Neural cell (in vitro differentiated cells): ENCODE measurements at regions not wholly inside any gene's neighbourhood (a gene's known extent, or its start where the extent isn't known, plus 50 kb on each side); places are given as distances from the start of the nearest gene placed in this dataset.

Experiments
- H2AFZ ChIP-seq: fragments of 200-600, 300-800 bp; sonication (generic), shearing (Covaris generic); 2 replicates; pipeline ENCODE4 v1.6.0; 2014; ENCODE audit warnings: low read depth, mild to moderate bottlenecking, antibody characterized with exemption, low read length, moderate library complexity
- H3F3A ChIP-seq: fragments of 200-600 bp; shearing (Covaris generic); 2 replicates; pipeline ENCODE4 v1.6.1; 2016; ENCODE audit warnings: mild to moderate bottlenecking, moderate library complexity, mixed read lengths, antibody characterized with exemption, low read length; ENCODE audit not compliant: insufficient read depth, poor library complexity, severe bottlenecking
- H3K27ac ChIP-seq: fragments of 200-600, 300-800 bp; sonication (generic), shearing (Covaris generic); 2 replicates; pipeline ENCODE4 v1.5.1; 2014; ENCODE audit warnings: mild to moderate bottlenecking, low read length, moderate library complexity
- H3K27me3 ChIP-seq: fragments of 300-800, 200-600 bp; sonication (generic), shearing (Covaris generic); 2 replicates; pipeline ENCODE4 v1.6.0; 2014; ENCODE audit warnings: mild to moderate bottlenecking, low read depth, low read length, moderate library complexity; ENCODE audit not compliant: insufficient read depth
- H3K36me3 ChIP-seq: fragments of 300-800, 200-600 bp; sonication (generic), shearing (Covaris generic); 2 replicates; pipeline ENCODE4 v1.5.1; 2014; ENCODE audit warnings: mild to moderate bottlenecking, antibody characterized with exemption, low read length, moderate library complexity; ENCODE audit not compliant: insufficient read depth
- H3K4me2 ChIP-seq: fragments of 300-800, 200-600 bp; sonication (generic), shearing (Covaris generic); 2 replicates; pipeline ENCODE4 v1.6.0; 2014; ENCODE audit warnings: mild to moderate bottlenecking, low read length
- H3K4me3 ChIP-seq: fragments of 300-800, 200-600 bp; sonication (generic), shearing (Covaris generic); 2 replicates; pipeline ENCODE4 v1.5.1; 2014; ENCODE audit warnings: mild to moderate bottlenecking, low read length, moderate library complexity
- H3K79me2 ChIP-seq: fragments of 200-600 bp; shearing (Covaris generic); replicated peaks from 2 replicates; pipeline ENCODE4 v1.6.0; 2014; ENCODE audit warnings: mild to moderate bottlenecking, low read length, moderate library complexity; ENCODE audit not compliant: insufficient read depth
- H3K9ac ChIP-seq: fragments of 300-800, 200-600 bp; sonication (generic), shearing (Covaris generic); 2 replicates; pipeline ENCODE4 v1.6.1; 2016; ENCODE audit warnings: mild to moderate bottlenecking, low read length, mixed read lengths
- H3K9me2 ChIP-seq: fragments of 200-600 bp; shearing (Covaris generic); 2 replicates; pipeline ENCODE4 v1.6.1; 2016; ENCODE audit warnings: mild to moderate bottlenecking, low read length, mixed read lengths; ENCODE audit not compliant: insufficient read depth
- H3K9me3 ChIP-seq: fragments of 200-600, 300-800 bp; sonication (generic), shearing (Covaris generic); 2 replicates; pipeline ENCODE4 v1.6.1; 2016; ENCODE audit warnings: mild to moderate bottlenecking, mixed run types, low read length, moderate library complexity, mixed read lengths
- H4K20me1 ChIP-seq: fragments of 200-600 bp; shearing (Covaris generic); 2 replicates; pipeline ENCODE4 v1.6.1; 2016; ENCODE audit warnings: mild to moderate bottlenecking, mixed run types; ENCODE audit not compliant: insufficient read depth
- EP300 ChIP-seq: fragments of 450-650 bp; conservative IDR thresholded peaks from 2 replicates; pipeline ENCODE4 v1.6.1; 2014; ENCODE audit warnings: antibody characterized with exemption, mild to moderate bottlenecking, moderate library complexity; ENCODE audit not compliant: poor library complexity, severe bottlenecking
- EZH2 ChIP-seq: fragments of 200-600, 300-800 bp; shearing (Covaris generic), sonication (generic); IDR thresholded peaks from 2 replicates; pipeline ENCODE4 v1.6.1; 2014; ENCODE audit warnings: antibody characterized with exemption, low read length, borderline replicate concordance, mild to moderate bottlenecking; ENCODE audit not compliant: insufficient read depth, poor library complexity, severe bottlenecking
- MXI1 ChIP-seq: fragments of 450-650 bp; conservative IDR thresholded peaks from 2 replicates; pipeline ENCODE4 v1.6.1; 2014; ENCODE audit warnings: antibody characterized with exemption, mild to moderate bottlenecking; ENCODE audit not compliant: poor library complexity, severe bottlenecking
- POLR2AphosphoS5 ChIP-seq: IDR thresholded peaks from 2 replicates; pipeline ENCODE4 v1.6.1; 2012
- RAD21 ChIP-seq: fragments of 450-650 bp; conservative IDR thresholded peaks from 2 replicates; pipeline ENCODE4 v1.6.1; 2014; ENCODE audit warnings: antibody characterized with exemption, mild to moderate bottlenecking, moderate library complexity
- SMC3 ChIP-seq: fragments of 450-650 bp; conservative IDR thresholded peaks from 2 replicates; pipeline ENCODE4 v1.6.1; 2014; ENCODE audit warnings: antibody characterized with exemption, mild to moderate bottlenecking, moderate library complexity; ENCODE audit not compliant: poor library complexity
- TAF1 ChIP-seq: IDR thresholded peaks from 2 replicates; pipeline ENCODE4 v1.6.1; 2012; ENCODE audit warnings: low read depth
- TF ChIP-seq, protein P1 (sequence below): fragments of 450-650 bp; IDR thresholded peaks from 2 replicates; pipeline ENCODE4 v1.5.1; 2014; ENCODE audit warnings: antibody characterized with exemption, mild to moderate bottlenecking, moderate library complexity; ENCODE audit not compliant: poor library complexity, severe bottlenecking
- TF ChIP-seq, protein P2 (sequence below): IDR thresholded peaks from 2 replicates; pipeline ENCODE4 v1.6.1; 2012; ENCODE audit warnings: borderline replicate concordance

DNA sequence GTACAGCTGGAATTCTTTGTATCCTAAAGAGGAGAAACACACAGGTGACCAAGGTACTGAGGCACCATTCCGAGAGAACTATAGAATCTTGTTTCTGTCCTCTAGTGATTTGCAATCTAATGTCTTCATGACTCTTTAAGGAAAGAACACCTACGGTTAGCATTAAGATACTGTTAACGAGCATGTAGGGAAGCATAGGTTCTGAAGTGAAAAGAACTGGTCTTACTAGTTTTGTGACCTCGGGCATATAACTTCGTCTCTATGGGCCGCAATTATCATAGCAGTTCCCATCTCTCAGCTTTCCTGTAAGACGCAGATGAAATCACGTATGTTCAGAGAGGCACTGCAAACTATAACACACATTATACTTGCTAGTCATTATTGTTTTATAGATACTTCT, 193.0 kb upstream of the NBEA start:
- Histone ChIP-seq H2AFZ (no peak overlapping the region), H3K9ac (no peak overlapping the region), H3K36me3 (no peaks in the 10 kb centered on the region), H3K9me3 (no peaks in the 10 kb centered on the region), H3K4me3 (no peak overlapping the region), H3F3A (no peaks in the 10 kb centered on the region), H3K4me2 (no peak overlapping the region), H3K79me2 (no peaks in the 10 kb centered on the region), H3K27me3 (no peaks in the 10 kb centered on the region), H3K27ac (no peak overlapping the region), H3K9me2 (no peaks in the 10 kb centered on the region), H4K20me1 (no peaks in the 10 kb centered on the region)
- no peak for TF ChIP-seq EZH2
- TF ChIP-seq SMC3, result no peak
- TF ChIP-seq MXI1, result no peak
- TF ChIP-seq EP300, result no peak
- TF ChIP-seq RAD21, result no peak
- TF ChIP-seq, protein P1, sequence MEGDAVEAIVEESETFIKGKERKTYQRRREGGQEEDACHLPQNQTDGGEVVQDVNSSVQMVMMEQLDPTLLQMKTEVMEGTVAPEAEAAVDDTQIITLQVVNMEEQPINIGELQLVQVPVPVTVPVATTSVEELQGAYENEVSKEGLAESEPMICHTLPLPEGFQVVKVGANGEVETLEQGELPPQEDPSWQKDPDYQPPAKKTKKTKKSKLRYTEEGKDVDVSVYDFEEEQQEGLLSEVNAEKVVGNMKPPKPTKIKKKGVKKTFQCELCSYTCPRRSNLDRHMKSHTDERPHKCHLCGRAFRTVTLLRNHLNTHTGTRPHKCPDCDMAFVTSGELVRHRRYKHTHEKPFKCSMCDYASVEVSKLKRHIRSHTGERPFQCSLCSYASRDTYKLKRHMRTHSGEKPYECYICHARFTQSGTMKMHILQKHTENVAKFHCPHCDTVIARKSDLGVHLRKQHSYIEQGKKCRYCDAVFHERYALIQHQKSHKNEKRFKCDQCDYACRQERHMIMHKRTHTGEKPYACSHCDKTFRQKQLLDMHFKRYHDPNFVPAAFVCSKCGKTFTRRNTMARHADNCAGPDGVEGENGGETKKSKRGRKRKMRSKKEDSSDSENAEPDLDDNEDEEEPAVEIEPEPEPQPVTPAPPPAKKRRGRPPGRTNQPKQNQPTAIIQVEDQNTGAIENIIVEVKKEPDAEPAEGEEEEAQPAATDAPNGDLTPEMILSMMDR, result no peak
- no peak for TF ChIP-seq TAF1

DNA sequence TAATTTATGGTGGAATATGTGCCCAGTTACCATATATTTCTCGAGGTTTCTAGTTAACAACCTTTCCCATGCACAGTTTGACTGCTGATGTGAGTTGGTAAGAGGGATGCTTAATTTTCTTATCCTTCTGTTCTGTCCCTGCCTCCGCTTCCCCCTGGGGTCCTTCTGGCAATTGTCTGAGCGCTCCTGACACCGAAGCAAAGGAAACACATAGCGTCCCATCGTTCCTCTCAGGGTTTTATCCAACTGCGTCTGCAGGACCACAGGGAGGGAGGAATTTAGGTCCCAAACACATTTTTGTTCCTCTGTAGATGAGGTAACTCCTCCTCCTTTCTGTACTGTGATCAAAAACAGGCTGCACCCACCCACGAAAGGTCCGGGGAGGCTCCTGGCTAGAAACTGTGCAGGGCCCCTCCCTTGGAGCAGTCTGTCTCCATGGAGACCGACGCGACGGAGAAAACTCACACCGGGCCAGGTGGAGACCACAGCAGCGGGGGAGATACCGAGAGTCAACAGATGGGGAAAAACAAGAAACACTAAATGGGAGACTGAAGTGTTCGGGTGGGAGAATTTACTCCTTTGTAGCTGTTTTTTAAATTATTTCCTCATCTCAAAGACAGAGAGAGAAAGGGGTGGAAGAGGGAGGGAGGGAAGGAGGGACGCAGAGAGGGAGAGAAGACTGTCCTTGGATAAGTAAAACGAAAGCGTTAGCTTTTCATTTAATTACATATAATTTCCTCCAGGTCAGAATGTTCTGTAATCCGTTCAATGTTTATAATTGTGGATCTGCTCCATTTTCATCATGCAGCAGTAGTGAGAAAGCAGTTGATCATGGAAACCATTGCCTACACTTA, 191.8 kb upstream of the NBEA start:
- no peaks in the 10 kb centered on the region for H3K79me2 ChIP-seq
- no peak for TF ChIP-seq TAF1
- peak; percentile 30 for TF ChIP-seq MXI1
- no peaks in the 10 kb centered on the region for H3K36me3 ChIP-seq
- H3F3A ChIP-seq, result no peaks in the 10 kb centered on the region
- no peaks in the 10 kb centered on the region for H3K27me3 ChIP-seq
- no peaks in the 10 kb centered on the region for H4K20me1 ChIP-seq
- H3K4me3 ChIP-seq, result peak overlapping the region; percentile 50
- H3K9me3 ChIP-seq, result no peaks in the 10 kb centered on the region
- H3K9ac ChIP-seq, result no peak overlapping the region
- H3K9me2 ChIP-seq, result no peaks in the 10 kb centered on the region
- no peak overlapping the region for H2AFZ ChIP-seq
- H3K27ac ChIP-seq, result no peak overlapping the region
- H3K4me2 ChIP-seq, result peak overlapping the region; percentile 27

DNA sequence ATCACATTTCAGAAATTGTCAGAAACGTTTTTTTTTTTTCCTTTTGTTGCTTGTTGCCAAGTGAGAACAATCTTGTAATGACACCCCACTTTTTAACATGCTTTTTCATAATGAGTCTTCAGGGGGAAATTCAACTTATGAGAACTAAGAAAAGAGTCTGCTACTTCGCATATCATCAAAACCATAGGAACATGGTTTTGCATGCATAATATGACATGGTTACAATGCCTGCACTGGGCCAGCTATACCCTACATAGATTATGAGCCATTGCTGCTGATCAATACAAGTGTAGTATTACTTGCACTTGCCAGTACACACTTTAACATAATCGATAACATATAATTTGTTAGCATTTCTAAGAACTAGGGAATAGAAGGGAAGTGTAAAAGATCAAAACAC, 191.0 kb upstream of the NBEA start:
- H3K9me2 ChIP-seq, result no peaks in the 10 kb centered on the region
- no peak overlapping the region for H3K9ac ChIP-seq
- no peaks in the 10 kb centered on the region for H3K36me3 ChIP-seq
- no peaks in the 10 kb centered on the region for H3K9me3 ChIP-seq
- H3K27ac ChIP-seq, result no peak overlapping the region
- no peaks in the 10 kb centered on the region for H3K79me2 ChIP-seq
- H3F3A ChIP-seq, result no peaks in the 10 kb centered on the region
- no peak overlapping the region for H2AFZ ChIP-seq
- no peak overlapping the region for H3K4me3 ChIP-seq
- H3K4me2 ChIP-seq, result no peak overlapping the region
- H3K27me3 ChIP-seq, result no peaks in the 10 kb centered on the region
- H4K20me1 ChIP-seq, result no peaks in the 10 kb centered on the region
- TF ChIP-seq TAF1 (no peak), MXI1 (no peak), RAD21 (no peak), EZH2 (no peak), EP300 (no peak), POLR2AphosphoS5 (no peak), SMC3 (no peak)
- TF ChIP-seq, protein P2, sequence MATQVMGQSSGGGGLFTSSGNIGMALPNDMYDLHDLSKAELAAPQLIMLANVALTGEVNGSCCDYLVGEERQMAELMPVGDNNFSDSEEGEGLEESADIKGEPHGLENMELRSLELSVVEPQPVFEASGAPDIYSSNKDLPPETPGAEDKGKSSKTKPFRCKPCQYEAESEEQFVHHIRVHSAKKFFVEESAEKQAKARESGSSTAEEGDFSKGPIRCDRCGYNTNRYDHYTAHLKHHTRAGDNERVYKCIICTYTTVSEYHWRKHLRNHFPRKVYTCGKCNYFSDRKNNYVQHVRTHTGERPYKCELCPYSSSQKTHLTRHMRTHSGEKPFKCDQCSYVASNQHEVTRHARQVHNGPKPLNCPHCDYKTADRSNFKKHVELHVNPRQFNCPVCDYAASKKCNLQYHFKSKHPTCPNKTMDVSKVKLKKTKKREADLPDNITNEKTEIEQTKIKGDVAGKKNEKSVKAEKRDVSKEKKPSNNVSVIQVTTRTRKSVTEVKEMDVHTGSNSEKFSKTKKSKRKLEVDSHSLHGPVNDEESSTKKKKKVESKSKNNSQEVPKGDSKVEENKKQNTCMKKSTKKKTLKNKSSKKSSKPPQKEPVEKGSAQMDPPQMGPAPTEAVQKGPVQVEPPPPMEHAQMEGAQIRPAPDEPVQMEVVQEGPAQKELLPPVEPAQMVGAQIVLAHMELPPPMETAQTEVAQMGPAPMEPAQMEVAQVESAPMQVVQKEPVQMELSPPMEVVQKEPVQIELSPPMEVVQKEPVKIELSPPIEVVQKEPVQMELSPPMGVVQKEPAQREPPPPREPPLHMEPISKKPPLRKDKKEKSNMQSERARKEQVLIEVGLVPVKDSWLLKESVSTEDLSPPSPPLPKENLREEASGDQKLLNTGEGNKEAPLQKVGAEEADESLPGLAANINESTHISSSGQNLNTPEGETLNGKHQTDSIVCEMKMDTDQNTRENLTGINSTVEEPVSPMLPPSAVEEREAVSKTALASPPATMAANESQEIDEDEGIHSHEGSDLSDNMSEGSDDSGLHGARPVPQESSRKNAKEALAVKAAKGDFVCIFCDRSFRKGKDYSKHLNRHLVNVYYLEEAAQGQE, result no peak
- TF ChIP-seq, protein P1, result no peak
